CD4-positive, alpha-beta T cell treated with Interferon alpha-2 for 1 hour (primary cell): ENCODE measurements at regions not wholly inside any gene's neighbourhood (a gene's known extent, or its start where the extent isn't known, plus 50 kb on each side); places are given as distances from the start of the nearest gene placed in this dataset.

Source experiments
- DNase-seq, 2 donors: peaks; one replicate each; pipeline ENCODE4 v3.0.0-alpha.2; 2020 to 2022

DNA sequence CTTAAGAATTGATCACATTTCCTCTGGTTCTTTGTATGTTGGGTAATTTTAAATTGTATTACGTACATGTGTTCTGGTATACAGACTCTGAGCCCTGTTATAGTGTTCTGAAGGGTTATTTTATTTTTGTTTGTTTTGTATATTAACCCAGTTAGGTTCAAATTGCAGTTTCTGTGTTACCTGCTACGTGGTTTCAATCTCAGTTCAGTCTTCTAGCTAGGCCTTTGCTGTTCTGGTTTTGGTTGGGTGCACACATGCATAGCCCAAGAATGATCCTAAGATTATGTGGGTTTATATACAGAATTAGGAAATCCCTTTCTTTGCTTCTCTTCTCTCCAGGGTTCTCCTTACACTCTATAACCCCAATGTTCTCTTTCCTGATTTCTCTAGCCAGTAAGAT is 161.0 kb downstream of the PPP1R2C start:
- no peak for DNase-seq

DNA sequence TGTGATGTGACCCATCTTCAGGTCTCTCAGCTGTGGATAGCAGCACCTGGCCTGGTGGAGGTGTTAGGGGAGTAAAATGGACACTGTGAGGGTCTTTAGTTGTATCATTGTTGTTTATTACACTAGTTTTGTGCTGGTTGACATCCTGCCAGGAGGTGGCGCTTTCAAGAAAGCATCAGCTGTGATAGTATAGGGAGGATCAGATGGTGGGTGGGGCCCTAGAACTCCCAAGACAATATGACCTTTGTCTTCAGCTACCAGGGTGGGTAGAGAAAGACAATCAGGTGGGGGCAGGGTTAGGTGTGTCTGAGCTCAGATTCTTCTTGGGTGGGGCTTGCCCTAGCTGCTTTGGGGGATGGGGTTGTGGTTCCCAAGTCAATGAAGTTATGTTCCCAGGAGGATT is 162.8 kb downstream of the PPP1R2C start:
- DNase-seq: peak in 1 of 2 donors; percentile 13

DNA sequence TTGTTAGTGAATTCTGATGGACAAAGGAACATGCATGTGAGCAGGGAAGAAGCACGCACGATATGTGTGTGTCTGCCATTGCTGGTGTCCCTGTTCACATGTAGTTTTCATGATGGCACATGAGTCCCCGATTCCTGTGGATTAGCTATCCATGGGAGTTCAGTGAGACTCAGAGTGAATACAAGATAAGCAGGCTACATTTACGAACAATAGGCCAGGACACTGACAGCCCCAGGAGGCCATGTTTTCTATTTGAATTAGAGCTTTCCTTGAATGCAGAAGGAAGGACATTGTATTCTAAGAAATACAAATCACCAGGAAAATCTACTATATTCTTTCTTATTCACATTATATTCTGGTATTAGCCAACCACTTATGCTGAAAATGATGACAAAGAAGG is 171.4 kb downstream of the PPP1R2C start:
- DNase-seq: no peak

DNA sequence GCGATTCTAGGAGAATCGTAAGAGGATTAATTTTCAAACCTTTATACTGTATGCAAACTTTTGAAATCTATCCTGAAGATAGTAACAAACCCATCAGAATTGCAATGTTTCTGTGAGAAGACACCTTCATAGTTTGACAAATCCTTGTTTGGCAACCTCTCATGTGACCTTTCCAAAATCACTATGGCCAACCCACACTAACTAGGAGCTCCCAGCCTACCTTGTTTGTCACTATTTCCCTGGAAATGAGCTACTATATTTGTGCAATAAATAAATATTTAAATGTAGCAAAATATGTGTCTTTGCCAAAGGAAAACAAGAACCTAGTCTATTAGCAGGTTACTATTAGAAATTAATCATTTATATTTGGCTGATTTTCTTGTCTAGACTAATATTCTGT is 173.7 kb downstream of the PPP1R2C start:
- no peak for DNase-seq

DNA sequence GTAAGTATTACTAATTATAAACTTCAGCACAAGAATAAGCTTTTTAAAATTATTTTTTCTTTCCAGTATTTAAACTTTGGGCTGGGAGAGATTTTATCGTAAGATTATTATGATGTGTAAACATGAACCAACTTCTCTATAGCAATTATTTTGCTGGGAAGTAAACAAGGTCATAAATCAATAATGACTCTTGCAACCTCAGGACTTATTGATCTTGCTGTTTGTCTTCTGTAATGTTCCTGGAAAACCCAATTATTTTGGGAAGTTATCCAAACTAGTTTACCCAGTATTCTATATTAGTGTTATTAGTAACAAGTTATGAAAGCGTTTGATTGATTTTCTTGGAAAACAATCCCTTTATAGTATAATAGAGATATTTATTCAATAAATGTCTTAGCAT is 174.9 kb downstream of the PPP1R2C start:
- no peak for DNase-seq

DNA sequence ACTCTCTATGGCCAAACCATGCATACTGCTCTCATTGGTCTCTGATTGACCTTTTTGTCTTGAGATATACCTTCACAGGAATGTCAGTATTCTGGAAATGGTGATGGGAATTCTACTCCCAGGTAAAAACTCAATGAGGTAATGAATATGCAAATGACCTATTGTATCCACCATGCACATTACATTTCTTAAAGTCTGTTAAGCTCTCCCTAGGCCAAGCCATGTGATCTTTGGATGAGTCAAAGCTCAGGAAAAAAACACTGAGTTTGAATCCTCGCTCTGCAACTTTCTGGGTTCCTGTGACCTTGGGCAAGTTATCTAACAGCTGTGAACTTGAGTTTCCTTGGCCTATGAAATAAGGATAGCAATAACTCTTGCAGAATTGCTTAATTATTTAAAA is 175.4 kb downstream of the PPP1R2C start:
- no peak for DNase-seq

DNA sequence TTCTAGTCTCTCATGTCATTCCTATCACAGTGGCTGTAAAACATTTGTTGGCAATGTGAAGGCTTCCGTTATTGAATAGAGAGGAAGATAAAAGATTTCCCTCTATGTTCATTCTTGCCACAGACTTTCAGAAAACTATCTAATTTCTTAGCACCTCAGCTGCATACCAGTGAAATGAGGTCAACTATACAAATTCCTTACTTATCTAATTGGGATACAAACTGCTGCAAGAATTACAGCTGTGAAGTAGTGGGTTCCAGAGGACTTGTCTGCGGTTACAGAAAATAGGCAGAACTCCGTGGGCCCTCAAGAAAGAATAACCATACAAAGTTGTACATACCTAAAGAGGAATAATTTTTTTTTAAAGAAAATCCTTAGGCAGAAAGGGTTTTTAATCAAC is 175.8 kb downstream of the PPP1R2C start:
- DNase-seq: no peak

DNA sequence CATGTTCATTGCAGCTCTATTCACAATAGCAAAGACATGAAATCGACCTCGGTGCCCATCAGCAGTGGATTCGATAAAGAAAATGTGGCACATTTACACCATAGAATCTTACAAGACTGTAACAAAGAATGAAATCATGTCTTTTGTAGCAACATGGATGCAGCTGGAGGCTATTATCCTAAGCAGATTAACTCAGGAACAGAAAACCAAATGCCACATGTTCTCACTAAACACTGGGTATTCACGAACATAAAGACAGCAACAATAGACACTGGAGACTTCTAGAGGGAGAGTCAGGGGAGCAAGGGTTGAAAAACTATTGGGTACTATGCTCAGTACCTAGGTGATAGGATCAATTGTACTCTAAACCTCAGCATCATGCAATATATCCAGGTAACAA is 180.5 kb downstream of the PPP1R2C start:
- no peak for DNase-seq

DNA sequence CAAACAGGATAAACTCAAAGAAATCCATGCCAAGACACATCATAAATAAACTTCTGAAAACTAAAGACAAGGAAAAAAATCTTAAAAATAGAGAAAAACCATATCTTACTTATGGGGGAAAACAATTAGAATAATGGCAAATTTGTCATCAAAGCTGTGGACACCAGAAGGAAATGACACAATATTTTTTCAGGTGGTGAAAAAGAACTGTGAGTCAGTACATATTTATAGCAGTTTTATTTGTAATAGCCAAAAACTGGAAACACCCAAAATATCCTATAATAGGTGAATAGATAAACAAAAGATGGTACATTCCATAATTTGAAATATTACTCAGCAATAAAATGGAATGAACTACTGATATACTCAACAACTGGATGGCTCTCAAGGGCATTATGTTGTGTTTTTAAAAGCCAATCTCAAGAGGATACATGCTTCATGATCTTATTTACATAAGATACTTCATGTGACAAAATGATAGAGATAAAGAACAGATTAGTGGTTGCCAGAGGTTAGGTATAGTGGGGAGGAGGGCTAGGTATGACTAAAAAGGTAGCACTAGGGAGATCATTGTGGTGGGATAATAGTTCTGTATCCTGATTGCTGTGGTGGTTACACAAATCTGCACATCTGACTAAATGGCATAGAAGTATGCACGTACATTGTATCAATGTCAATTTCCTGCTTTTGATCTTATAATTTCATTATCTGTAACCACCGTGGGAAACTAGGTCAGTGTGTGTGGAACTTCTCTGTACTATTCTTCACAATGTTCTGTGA is 191.9 kb downstream of the PPP1R2C start:
- DNase-seq: peak in 1 of 2 donors; percentile 1

DNA sequence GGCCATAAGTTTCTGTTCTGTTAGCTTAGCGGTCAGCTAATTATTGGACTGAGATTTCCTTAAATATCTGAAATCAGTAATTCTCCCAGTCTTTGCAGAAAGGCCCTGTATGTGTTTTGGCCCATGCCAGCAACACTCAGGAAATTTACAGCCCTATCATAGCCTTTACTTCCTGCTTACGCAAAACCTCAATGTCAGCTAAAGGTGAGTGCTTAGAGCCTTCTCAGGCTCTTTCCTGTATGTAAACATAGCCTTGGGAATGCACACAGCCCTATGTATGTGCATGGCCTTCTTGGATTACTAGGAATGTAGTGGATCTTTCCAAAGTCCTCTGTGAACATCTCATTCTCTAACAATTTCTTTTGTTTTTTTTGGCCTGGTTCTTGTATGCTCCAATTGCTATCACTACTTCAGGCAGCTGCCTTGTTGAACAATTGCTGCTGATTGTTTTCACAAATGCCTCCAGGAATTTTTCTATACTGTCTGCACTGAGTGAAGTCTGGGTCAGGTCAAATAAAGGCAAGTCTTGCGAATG is 200.0 kb downstream of the PPP1R2C start:
- peak in 1 of 2 donors; percentile 8 for DNase-seq

DNA sequence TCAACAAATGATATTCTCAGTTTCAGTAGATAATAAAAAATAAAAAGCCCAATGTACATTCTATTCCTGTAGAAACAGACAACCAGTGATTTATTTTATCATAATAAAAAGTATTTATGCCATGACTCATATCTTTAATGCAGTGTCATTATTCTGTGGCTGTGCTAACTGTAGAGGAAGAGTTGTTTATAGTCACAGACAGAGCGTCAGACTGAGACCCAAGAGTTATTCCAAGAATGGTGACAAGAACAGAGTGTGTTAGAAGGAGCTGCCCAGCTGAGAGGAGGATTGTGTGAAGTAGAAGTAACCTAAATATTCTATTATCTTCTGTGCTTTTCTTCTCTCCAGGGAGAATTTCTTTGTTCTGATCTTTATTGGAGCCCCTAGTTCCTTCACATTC is 210.7 kb downstream of the PPP1R2C start:
- no peak for DNase-seq

DNA sequence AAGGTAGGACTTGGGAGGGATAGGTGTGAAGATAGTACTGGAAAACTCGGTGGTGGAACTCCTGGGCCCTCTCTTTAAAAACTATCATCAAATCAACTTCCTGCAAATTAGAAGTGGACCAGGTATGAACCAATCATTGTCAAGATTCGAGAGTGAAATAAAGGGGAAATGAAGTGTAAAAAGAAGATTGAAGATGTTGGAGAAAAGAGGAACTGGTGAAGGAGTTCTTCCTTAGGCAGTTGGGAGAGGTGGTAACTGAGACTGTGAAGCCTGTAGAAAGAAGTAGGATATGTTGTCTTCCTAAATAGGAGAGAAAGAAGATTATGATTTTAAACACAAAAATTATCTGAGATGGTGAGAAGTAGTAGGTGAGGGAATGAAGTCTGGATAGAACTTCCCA is 212.2 kb downstream of the PPP1R2C start:
- no peak for DNase-seq

DNA sequence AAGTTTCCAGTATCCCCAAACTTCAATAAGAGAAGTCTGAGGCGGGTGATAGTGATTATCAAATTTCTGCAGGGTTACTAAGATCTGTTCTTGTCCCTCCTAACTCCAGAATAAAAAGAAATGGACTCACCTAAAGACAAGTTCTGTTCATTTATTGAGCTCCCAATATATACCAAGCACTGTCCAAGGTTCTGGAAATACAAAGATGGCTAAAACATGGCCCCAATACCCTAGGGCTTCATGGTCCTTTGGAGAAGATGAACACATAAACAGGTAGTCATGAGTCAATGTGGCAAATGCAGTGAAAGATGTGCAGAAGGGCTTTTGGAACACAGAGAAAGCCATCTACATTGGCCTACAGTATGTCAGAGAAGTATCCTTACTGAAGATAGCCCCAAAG is 231.2 kb downstream of the PPP1R2C start:
- no peak for DNase-seq

DNA sequence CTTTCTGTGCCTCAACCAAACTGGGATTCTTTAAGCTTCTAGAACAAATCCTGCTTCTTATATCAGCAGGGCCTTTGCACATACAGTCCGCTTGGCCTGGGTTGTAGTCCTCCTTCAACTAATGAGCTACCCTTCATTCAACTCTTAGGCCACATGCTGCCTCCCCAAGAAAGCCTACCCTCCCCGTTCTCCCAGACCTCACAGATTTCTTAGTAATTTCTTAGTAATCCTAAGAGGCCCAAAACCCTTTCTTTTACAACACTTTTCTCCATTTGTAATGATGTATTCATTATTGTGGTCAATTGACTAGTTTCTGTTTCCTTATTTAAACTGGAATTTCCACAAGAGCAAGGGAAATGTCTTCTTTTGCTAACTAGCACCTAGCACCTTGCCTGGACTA is 233.1 kb downstream of the PPP1R2C start:
- no peak for DNase-seq

DNA sequence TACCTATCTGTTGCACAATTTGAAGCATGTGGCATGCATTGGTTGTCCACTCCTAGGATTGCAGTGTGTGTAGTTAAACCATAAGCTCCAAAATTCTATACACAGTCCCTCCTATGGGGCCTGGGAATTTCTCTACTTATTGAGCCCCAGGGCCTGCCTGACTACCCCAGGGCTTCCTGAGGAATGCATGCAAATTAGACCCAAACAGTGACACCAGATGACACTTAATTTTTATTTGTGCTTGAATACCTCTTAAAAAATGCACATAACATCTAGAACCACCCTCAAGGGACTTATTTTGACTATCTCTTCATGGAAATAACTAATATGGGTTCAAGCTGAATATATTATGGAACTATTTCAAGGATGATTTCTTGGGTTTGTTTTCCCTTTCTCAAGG is 236.4 kb downstream of the PPP1R2C start:
- no peak for DNase-seq

DNA sequence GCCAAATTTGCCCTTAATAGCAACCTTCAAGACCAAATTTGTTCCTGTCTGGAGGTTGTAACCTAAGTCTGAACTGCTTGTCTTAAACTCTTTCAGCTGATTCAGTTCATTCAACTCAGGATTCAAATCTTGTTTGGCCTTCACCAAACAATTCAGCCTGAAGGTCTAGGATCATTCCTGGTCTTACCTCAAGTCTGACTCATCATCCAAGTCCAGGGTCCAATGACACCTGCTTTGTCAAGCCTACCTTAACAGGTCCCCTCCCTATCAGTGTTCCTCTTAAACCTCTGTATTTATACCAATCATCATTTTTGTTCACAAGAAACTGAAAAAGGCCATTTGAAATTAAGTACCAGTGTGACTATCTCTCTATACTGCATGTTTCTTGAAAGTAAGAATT is 237.8 kb downstream of the PPP1R2C start:
- DNase-seq: no peak

DNA sequence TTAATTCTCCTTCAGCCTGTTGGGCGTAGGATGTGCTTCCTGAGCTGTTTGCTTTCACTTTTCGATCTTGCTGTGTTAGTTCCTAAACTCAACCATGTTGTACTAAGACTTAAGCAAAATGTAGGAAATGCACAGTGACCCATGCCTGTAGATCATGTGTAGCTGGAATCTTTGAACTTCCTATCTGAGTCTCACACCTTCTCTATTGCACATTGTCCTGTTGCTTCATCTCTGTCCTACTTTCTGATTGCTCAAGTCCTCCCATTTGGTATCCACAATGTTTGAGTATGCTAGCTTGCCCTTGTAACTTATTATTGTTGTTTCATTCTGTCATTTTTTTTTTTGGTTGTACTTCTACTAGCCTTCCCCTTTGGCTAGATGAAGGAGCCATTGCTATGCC is 239.6 kb downstream of the PPP1R2C start:
- no peak for DNase-seq

DNA sequence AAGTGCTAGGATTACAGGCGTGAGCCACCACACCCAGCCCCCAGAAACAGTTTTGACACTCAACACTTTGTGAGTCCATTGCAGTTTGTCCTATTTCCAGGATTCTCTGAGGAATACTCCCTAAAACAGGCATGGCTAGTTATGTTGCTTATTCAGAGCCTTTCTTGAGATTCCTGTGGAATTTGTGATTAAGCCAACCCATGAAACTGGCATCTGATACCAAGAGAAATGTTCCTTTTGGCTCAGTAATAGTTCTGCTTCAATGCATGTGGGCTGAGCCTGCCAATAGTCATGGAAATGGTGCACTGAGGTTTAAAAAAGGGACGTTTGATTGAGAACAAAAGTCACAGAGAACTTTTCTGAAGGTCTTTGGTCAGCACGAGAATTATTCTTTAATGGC is 241.7 kb downstream of the PPP1R2C start:
- no peak for DNase-seq

DNA sequence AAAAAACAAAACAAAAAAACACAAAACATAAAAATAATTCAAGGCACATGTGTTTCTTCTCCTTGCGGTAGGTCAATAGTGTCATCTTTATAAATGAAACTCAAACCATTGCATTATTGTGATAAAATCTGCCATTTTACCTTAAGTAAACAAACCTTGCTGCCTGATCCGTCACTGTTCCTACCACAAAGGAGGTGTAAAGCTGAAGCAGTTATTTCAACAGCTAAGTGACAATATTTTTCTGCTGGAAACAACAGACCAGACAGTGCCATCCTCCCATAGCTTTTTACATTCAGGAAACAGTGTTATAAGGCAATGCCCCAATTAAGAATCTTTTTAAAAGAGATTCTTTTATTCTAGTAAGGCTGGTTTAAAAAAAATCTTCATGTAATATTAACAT is 242.7 kb downstream of the PPP1R2C start:
- no peak for DNase-seq

DNA sequence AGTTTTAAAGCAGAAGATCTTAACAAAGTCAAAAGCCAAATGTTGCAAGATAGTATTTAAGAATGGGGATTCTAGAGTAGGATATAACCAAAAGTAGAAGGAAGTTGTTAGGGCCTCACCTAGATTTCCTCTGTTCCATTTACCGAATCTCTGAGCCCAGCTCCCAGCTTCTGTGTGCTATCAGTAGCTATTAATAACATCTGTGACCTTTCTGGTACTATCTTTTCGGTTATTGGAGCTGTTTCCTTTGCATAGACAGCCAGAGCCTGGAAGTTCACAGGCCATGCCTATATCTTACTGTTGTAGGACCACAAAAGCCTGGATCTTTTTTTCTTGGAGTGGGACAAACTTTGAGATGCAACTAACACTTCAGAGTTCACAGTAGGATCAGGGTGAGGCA is 244.2 kb downstream of the PPP1R2C start:
- DNase-seq: no peak

DNA sequence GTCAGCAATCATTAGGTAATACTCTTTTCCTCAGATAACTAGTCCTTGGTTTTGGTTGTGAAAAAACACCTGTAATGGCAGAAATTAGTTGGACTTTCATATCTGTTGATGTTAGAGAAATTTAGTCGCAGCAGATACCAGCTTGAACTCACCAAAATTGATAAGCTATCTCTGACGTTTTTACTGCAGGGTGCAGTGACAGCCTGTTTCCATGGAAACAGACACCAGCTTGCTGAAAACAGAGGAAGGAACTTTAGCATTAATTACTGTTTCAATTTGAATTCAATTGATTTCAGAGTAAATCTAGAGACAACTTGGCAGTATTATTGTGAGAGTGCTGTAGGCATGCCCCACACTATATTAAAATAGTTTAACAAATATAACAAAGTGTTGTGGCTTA is 246.5 kb downstream of the PPP1R2C start:
- DNase-seq: peak in 1 of 2 donors; percentile 56

DNA sequence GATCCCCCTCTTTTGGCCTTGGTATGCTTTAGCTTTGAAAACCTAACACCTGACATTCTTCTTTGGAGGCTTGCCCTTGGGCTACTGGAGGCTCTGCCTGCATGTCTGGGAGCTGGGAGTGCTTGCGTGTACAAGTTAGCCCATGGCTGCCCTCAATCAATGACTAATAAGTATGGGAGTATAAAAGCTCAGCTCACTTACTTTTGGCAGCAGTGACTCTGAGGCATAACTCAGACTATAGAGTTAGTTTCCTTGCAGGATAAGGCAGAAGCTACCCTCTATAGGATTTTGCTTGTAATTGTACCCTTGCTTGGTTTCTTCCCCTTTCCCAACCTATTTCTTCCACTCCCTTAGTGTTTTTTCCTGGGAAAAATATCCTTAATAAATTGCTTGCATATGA is 247.9 kb downstream of the PPP1R2C start:
- no peak for DNase-seq

DNA sequence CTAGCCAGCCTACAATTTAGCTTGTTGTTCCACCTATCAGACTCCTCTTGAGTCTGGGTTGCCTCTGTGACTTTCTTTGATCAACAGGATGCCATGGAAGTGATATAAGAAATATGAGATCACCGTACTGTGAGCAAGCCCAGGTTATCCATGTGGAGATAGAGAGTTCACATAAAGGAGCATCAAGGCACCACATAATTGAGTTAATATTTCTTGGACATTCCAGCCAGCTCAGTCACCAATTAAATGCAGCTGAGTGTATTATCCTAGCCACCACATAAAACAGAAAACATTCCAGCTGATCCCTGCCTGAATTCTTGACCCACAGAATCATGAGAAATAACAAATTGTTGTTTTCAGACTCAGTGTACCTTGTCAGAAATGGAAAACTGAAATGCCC is 253.6 kb downstream of the PPP1R2C start:
- DNase-seq: no peak

DNA sequence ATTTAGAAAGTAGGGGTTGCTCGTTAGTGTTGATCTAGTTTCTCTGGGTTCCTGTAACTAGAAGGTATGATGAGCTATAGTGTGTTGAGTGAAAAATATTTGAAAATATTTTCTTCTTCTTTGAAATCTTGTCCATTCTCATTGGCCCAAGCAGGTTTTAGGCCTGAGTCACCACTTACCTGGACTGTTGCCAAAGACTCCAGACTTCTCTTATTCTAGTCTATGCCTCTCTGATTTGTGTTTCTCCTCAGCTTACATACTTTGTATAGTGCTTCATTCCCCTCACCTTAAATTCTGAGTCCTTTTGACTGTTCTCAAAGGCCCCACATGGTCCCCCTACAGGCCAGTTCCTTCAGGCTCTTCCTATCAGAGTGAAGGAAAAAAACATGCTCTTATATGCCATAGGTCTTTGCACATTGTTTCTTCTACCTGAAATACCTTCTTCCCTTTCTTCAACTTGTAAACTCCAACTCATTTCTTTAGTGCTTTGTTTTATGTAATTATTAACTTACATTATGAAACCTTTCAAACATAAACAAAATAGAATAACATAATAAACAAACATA is 258.2 kb downstream of the PPP1R2C start:
- no peak for DNase-seq

DNA sequence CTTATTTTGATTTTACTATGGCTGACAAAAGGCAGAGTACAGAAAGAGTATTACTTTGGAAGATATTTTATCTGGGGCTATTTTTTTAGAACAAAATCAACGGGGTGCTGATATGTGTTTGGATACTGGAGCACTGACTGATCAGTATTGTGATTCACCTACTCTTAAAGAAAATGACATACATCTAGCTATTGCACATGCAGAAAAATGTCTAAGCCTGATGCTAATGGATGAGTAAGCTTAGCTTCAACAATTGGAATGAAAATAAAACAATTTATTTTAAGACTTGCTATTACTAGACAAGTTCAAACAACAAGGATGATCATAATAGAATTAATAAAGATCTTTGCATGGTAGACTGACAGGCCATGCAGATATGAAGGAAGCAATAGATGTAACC is 262.0 kb downstream of the PPP1R2C start:
- DNase-seq: no peak
